SK-N-SH (cell line): ENCODE measurements at regions not wholly inside any gene's neighbourhood (a gene's known extent, or its start where the extent isn't known, plus 50 kb on each side); places are given as distances from the start of the nearest gene placed in this dataset.

Source experiments
- CTCF ChIA-PET: fragments of 300-600, 350-600 bp; formaldehyde crosslinking; extraction: SDS; loops from one replicate; lab custom pipeline; 2021; lab: Yijun Ruan, JAX
- POLR2A ChIA-PET: fragments of 350-600 bp; sonication (Branson Sonifier 250); formaldehyde crosslinking; extraction: SDS; loops from one replicate; lab custom pipeline; 2020; ENCODE audit warnings: antibody characterized with exemption, inconsistent platforms; lab: Yijun Ruan, JAX
- DNase-seq: peaks from one replicate; pipeline ENCODE4 v3.0.0; 2012
- H2AFZ ChIP-seq: fragments of 200-600 bp; sonication (generic); 2 replicates; pipeline ENCODE4 v1.8.1; 2016; ENCODE audit warnings: antibody characterized with exemption, mild to moderate bottlenecking, low read depth
- H3F3A ChIP-seq: fragments of 200-600 bp; sonication (generic); replicated peaks from 2 replicates; pipeline ENCODE3; 2016; ENCODE audit warnings: antibody characterized with exemption, mild to moderate bottlenecking; ENCODE audit not compliant: insufficient read depth
- H3K27ac ChIP-seq, 2 experiments: fragments of 200-500 bp in 1 of 2; fragments of 200-600 bp in 1 of 2; sonication (Bioruptor generic) in 1 of 2; sonication (generic), shearing (Covaris generic) in 1 of 2; 2 replicates each; pipeline versions ENCODE4 v1.5.1 to v1.6.1; 2014 to 2016; ENCODE audit warnings: low read depth in 2 of 2, inconsistent platforms in 1 of 2, low read length in 1 of 2, mild to moderate bottlenecking in 1 of 2, mixed read lengths in 1 of 2
- H3K27me3 ChIP-seq: fragments of 200-600 bp; sonication (generic), shearing (Covaris generic); 2 replicates; pipeline ENCODE4 v1.6.1; 2016; ENCODE audit warnings: mixed run types; ENCODE audit not compliant: insufficient read depth
- H3K36me3 ChIP-seq, 2 experiments: fragments of 200-500 bp in 1 of 2; fragments of 200-600 bp in 1 of 2; sonication (Bioruptor generic) in 1 of 2; sonication (generic) in 1 of 2; replicated peaks in 1 of 2; 2 replicates each; pipeline versions ENCODE3 to v1.5.1; 2014 to 2016; ENCODE audit warnings: low read length in 1 of 2, mild to moderate bottlenecking in 1 of 2; ENCODE audit not compliant: insufficient read depth in 2 of 2, control insufficient read depth in 1 of 2
- H3K4me1 ChIP-seq, 2 experiments: fragments of 200-500 bp in 1 of 2; fragments of 200-600 bp in 1 of 2; sonication (Bioruptor generic) in 1 of 2; sonication (generic), shearing (Covaris generic) in 1 of 2; 2 replicates each; pipeline versions ENCODE4 v1.5.1 to v1.6.1; 2014 to 2016; ENCODE audit warnings: low read depth in 1 of 2, low read length in 1 of 2, mixed run types in 1 of 2; ENCODE audit not compliant: insufficient read depth in 2 of 2, control insufficient read depth in 1 of 2
- H3K4me2 ChIP-seq: fragments of 200-600 bp; sonication (generic), shearing (Covaris generic); 2 replicates; pipeline ENCODE4 v1.6.1; 2017; ENCODE audit warnings: mixed run types
- H3K4me3 ChIP-seq, 2 experiments: fragments of 200-500 bp in 1 of 2; fragments of 200-600 bp in 1 of 2; sonication (Bioruptor generic) in 1 of 2; sonication (generic), shearing (Covaris generic) in 1 of 2; 2 replicates each; pipeline versions ENCODE4 v1.5.1 to v1.8.1; 2014 to 2016; ENCODE audit warnings: low read depth in 2 of 2, inconsistent platforms in 1 of 2, low read length in 1 of 2, mild to moderate bottlenecking in 1 of 2, mixed read lengths in 1 of 2, moderate library complexity in 1 of 2
- H3K79me2 ChIP-seq: fragments of 200-600 bp; sonication (generic); 2 replicates; pipeline ENCODE4 v1.8.1; 2017; ENCODE audit warnings: mild to moderate bottlenecking; ENCODE audit not compliant: insufficient read depth
- H3K9ac ChIP-seq: fragments of 200-600 bp; sonication (generic); 2 replicates; pipeline ENCODE4 v1.6.1; 2017; ENCODE audit warnings: mixed run types
- H3K9me2 ChIP-seq: fragments of 200-600 bp; sonication (generic); 2 replicates; pipeline ENCODE4 v1.6.1; 2017; ENCODE audit warnings: mixed run types
- H3K9me3 ChIP-seq: fragments of 200-600 bp; sonication (generic); 2 replicates; pipeline ENCODE4 v1.6.1; 2017; ENCODE audit warnings: mixed run types, mild to moderate bottlenecking, moderate library complexity
- H4K20me1 ChIP-seq: fragments of 200-600 bp; sonication (generic); 2 replicates; pipeline ENCODE4 v1.6.1; 2017; ENCODE audit warnings: mild to moderate bottlenecking, mixed run types; ENCODE audit not compliant: insufficient read depth
- CTCF ChIP-seq: fragments of 200-600 bp; sonication (generic); IDR thresholded peaks from 2 replicates; pipeline ENCODE4 v1.6.1; 2017; ENCODE audit warnings: antibody characterized with exemption, mild to moderate bottlenecking, moderate library complexity
- ELF1 ChIP-seq: IDR thresholded peaks from 2 replicates; pipeline ENCODE4 v1.4.0; 2012
- EP300 ChIP-seq, 2 experiments: IDR thresholded peaks; 2 replicates each; pipeline versions ENCODE4 v1.4.0 to v1.6.1; 2012; ENCODE audit warnings: borderline replicate concordance in 1 of 2, low read depth in 1 of 2, low read length in 1 of 2
- FOXJ3 ChIP-seq: sonication (generic); formaldehyde crosslinking; IDR thresholded peaks from 2 replicates; pipeline ENCODE4 v1.5.1; 2020; ENCODE audit warnings: mild to moderate bottlenecking, missing genetic modification reagents
- GABPA ChIP-seq: IDR thresholded peaks from 2 replicates; pipeline ENCODE4 v1.4.0; 2012; ENCODE audit warnings: low read depth, mild to moderate bottlenecking
- GATA2 ChIP-seq: sonication (generic); formaldehyde crosslinking; IDR thresholded peaks from 2 replicates; pipeline ENCODE4 v1.5.0; 2020; ENCODE audit warnings: mild to moderate bottlenecking, missing genetic modification reagents
- IRF3 ChIP-seq: fragments of 150-350 bp; IDR thresholded peaks from 2 replicates; pipeline ENCODE4 v1.6.1; 2016; ENCODE audit warnings: mild to moderate bottlenecking, low read depth, low read length
- MAX ChIP-seq: IDR thresholded peaks from 2 replicates; pipeline ENCODE4 v1.4.0; 2012; ENCODE audit warnings: low read depth
- MXI1 ChIP-seq: IDR thresholded peaks from 2 replicates; pipeline ENCODE4 v1.6.1; 2012; ENCODE audit warnings: mild to moderate bottlenecking, low read depth, low read length, improper control_type of control experiment
- NRF1 ChIP-seq: IDR thresholded peaks from 2 replicates; pipeline ENCODE4 v1.6.1; 2012; ENCODE audit warnings: low read depth, mild to moderate bottlenecking, low read length
- POLR2AphosphoS5 ChIP-seq: IDR thresholded peaks from 2 replicates; pipeline ENCODE4 v1.6.1; 2012; ENCODE audit warnings: low read depth, low read length
- RAD21 ChIP-seq: IDR thresholded peaks from 2 replicates; pipeline ENCODE4 v1.6.1; 2012; ENCODE audit warnings: mild to moderate bottlenecking, low read length
- RCOR1 ChIP-seq: fragments of 150-350 bp; IDR thresholded peaks from 2 replicates; pipeline ENCODE4 v1.6.1; 2017; ENCODE audit warnings: antibody characterized with exemption, low read length
- RFX5 ChIP-seq: IDR thresholded peaks from 2 replicates; pipeline ENCODE4 v1.6.1; 2012; ENCODE audit warnings: mild to moderate bottlenecking, improper control_type of control experiment, low read length
- RXRA ChIP-seq: IDR thresholded peaks from 2 replicates; pipeline ENCODE4 v1.4.0; 2012; ENCODE audit warnings: low read depth, mild to moderate bottlenecking, borderline replicate concordance
- SMC3 ChIP-seq: IDR thresholded peaks from 2 replicates; pipeline ENCODE4 v1.6.1; 2012; ENCODE audit warnings: low read depth, low read length, improper control_type of control experiment
- TAF1 ChIP-seq: IDR thresholded peaks from 2 replicates; pipeline ENCODE4 v1.6.1; 2012; ENCODE audit warnings: low read depth, mild to moderate bottlenecking, low read length, moderate library complexity, borderline replicate concordance
- TEAD4 ChIP-seq: IDR thresholded peaks from 2 replicates; pipeline ENCODE4 v1.4.0; 2012; ENCODE audit warnings: mild to moderate bottlenecking, borderline replicate concordance; ENCODE audit not compliant: insufficient read depth
- USF2 ChIP-seq: fragments of 150-350 bp; IDR thresholded peaks from 2 replicates; pipeline ENCODE4 v1.6.1; 2017; ENCODE audit warnings: antibody characterized with exemption, low read length, low read depth, borderline replicate concordance
- YY1 ChIP-seq: IDR thresholded peaks from 2 replicates; pipeline ENCODE4 v1.4.0; 2012; ENCODE audit warnings: low read depth, mild to moderate bottlenecking
- ZBTB33 ChIP-seq: IDR thresholded peaks from 2 replicates; pipeline ENCODE4 v1.4.0; 2012; ENCODE audit warnings: low read depth, borderline replicate concordance
- WGBS: methylation state at CpG from one replicate; pipeline ENCODE4 v1.1.6; 2017; ENCODE audit warnings: low lambda C conversion rate; 5-methylcytosine and 5-hydroxymethylcytosine counted together

- TF ChIP-seq USF2 (no peak), FOXJ3 (no peak), ZBTB33 (no peak), EP300 (IDR thresholded peaks at IDR 0.05; ENCODE audit: borderline replicate concordance in 1 of 2, low read depth in 1 of 2, low read length in 1 of 2) (no peak), ELF1 (no peak), NRF1 (no peak)
- H3F3A ChIP-seq: no peaks in the 10 kb centered on the region
- no peak overlapping the region for H3K9ac ChIP-seq
- H3K9me2 ChIP-seq: no peaks in the 10 kb centered on the region
- no peak overlapping the region for H3K27ac ChIP-seq
- H3K4me2 ChIP-seq: no peak overlapping the region
- H3K79me2 ChIP-seq: no peaks in the 10 kb centered on the region
- CTCF ChIA-PET: no interaction called here
- POLR2A ChIA-PET: no interaction called here
- no peaks in the 10 kb centered on the region for H3K27me3 ChIP-seq
- no peak for DNase-seq
- no peak overlapping the region for H2AFZ ChIP-seq
- no peaks in the 10 kb centered on the region for H3K4me1 ChIP-seq
- H3K4me3 ChIP-seq: no peak overlapping the region
- no peaks in the 10 kb centered on the region for H3K9me3 ChIP-seq
- no peaks in the 10 kb centered on the region for H4K20me1 ChIP-seq
- H3K36me3 ChIP-seq: no peaks in the 10 kb centered on the region
- 21% methylated on average over 7 of the region's 7 CpGs for WGBS
Observed at GRCh38 chr2:220129391-220129790, 502.0 kb downstream of the SLC4A3 start.

GRCh38 chr2:220134756-220135534 is 507.5 kb downstream of the SLC4A3 start:
- CTCF ChIA-PET: interaction anchor here (1.6 kb wide), 1 partner anchor 22 kb away, joined by 3 read pairs; no protein-coding TSS in a partner anchor
- Histone ChIP-seq H2AFZ (no peak overlapping the region), H3K36me3 (no peaks in the 10 kb centered on the region), H3K27ac (no peak overlapping the region), H3K27me3 (no peaks in the 10 kb centered on the region), H3K9ac (no peak overlapping the region), H3K9me3 (no peaks in the 10 kb centered on the region), H3K79me2 (no peaks in the 10 kb centered on the region), H3K4me2 (no peak overlapping the region), H3K4me3 (no peak overlapping the region), H3K4me1 (no peaks in the 10 kb centered on the region), H3K9me2 (no peaks in the 10 kb centered on the region), H4K20me1 (no peaks in the 10 kb centered on the region), H3F3A (no peaks in the 10 kb centered on the region)
- 32% methylated on average over 6 of the region's 6 CpGs for WGBS
- POLR2A ChIA-PET: no interaction called here
- no peak for DNase-seq
- TF ChIP-seq RXRA (no peak), IRF3 (no peak), MXI1 (no peak), RCOR1 (no peak), POLR2AphosphoS5 (no peak), RFX5 (no peak), GATA2 (no peak), GABPA (no peak), SMC3 (no peak), MAX (no peak), YY1 (no peak), EP300 (IDR thresholded peaks at IDR 0.05; ENCODE audit: borderline replicate concordance in 1 of 2, low read depth in 1 of 2, low read length in 1 of 2) (no peak), TEAD4 (no peak), USF2 (no peak), CTCF (no peak), TAF1 (no peak), RAD21 (no peak)
